GM18499 (cell line): ENCODE measurements at regions not wholly inside any gene's neighbourhood (a gene's known extent, or its start where the extent isn't known, plus 50 kb on each side); places are given as distances from the start of the nearest gene placed in this dataset.
"Not testable (repeated sequence)": the region's sequence is repeated elsewhere in the genome, so short reads cannot be mapped to it uniquely, and the experiment has no call there.

Experiments
- ATAC-seq: cut with Tn5 transposase; IDR thresholded peaks from one replicate; pipeline ENCODE4 v1.9.1; 2021; ENCODE audit warnings: moderate number of reproducible peaks; ENCODE audit not compliant: insufficient read depth, unreplicated experiment

GRCh38 chr10:25707976-25708671, 225.9 kb upstream of the MYO3A start:
- ATAC-seq: no peak

DNA sequence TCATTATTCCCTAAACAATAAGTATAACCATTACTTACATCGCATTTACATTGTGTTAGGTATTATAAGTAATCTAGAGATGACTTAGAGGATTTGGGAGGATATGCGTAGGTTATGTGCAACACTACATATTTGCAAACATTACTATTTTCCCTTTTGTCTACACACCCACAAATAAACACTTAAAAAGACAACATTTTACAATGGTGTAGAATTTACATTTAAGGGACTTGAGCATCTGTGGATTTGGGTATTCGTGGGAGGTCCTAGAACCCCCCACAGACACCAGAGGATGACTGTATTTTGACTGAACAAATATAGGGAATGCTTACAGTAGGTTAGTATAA, 220.2 kb upstream of the MYO3A start:
- ATAC-seq: no peak

DNA sequence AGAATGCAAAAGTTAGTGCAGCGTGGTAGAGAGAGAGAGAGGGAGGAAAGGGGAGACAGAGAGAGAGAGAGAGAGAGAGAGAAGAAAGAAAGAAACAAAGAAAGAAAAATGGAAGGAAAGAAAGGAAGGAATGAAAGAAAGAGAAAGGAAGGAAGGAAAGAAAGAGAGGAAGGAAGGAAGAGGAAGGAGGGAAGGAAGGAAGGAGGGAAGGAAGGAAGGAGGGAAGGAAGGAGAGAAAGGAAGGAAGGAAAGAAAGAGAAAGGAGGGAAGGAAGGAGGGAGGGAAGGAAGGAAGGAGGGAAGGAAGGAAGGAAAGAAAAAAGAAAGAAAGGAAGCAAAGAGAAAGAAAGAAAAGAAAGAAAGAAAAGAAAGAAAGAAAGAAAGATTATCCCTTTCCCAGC, 209.8 kb upstream of the MYO3A start:
- no peak for ATAC-seq

DNA sequence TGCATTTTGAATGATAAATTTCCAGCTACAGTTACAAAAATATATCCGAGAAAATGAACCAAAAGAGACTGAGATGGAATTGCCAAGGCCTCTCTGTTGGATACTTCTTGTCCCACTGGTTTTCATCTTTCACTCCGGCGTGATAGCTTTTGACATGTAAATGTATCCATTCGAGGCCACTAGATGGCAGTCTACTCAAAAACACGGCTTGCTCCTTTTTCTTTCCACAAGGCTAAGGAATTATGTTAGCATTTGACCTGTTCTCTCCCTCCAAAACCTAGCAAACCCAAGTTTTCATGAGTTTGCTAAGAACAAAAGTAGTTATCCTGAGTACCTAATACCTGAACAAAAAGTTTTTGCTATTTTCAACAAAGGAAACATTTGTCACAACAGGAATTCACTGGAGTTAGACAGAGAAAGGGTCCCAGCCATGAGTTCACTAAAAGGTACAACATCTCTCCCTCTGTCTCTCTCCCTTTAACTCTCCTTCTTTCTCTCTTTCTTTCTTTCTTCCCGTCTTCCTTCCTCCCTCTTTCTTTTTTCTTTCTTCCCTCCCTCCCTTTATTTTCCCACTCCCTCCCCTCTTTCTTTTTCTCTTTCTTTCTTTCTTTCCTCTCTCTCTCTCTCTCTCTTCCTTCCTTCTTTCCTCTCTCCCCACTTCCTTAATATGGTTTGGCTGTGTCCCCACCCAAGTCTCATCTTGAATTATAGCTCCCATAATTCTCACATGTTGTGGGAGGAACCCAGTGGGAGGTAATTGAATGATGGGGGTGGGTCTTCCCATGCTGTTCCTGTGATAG, 207.9 kb upstream of the MYO3A start:
- ATAC-seq: peak; percentile 57

GRCh38 chr10:25738776-25739175, 195.3 kb upstream of the MYO3A start:
- ATAC-seq: no peak

GRCh38 chr10:25743832-25744231, 190.2 kb upstream of the MYO3A start:
- no peak for ATAC-seq

DNA sequence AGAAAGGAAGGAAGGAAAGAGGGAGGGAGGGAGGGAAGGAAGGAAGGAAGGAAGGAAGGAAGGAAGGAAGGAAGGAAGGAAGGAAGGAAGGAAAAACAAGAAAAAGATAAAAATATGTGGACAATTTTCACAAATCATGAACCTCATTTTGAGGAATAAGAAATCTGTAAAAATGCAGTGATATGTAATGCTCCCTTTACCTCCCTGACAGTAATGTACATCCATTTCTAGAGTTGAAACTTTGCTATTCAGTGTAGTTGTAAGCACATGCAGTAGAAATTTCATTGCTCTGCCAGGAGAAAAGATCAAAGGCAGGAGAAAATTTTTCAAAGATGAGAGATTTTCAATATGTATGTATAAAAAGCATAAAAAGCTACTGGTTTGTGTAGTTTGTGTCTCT, 189.5 kb upstream of the MYO3A start:
- ATAC-seq: no peak

GRCh38 chr10:25745976-25746375, 188.1 kb upstream of the MYO3A start:
- ATAC-seq: no peak

GRCh38 chr10:25747084-25747483, 186.9 kb upstream of the MYO3A start:
- no peak for ATAC-seq

DNA sequence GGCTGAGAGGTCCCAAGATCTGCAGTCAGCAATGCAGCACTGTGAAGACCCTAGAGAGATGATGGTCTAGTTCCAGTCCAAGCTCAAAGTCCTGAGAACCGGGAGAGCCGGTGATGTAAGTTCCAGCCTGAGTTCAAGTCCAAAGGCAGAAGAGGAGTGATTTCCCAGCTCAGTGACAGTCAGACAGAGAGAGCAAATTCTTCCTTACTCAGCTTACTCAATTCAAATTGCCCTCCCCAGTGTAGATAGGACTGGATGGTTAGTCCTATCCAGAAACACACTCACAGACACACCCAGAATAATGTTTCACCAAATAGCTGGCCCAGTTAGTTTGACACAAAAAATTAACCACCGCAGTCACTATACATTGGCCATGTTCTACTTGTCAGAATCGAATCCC, 185.5 kb upstream of the MYO3A start:
- ATAC-seq: no peak

DNA sequence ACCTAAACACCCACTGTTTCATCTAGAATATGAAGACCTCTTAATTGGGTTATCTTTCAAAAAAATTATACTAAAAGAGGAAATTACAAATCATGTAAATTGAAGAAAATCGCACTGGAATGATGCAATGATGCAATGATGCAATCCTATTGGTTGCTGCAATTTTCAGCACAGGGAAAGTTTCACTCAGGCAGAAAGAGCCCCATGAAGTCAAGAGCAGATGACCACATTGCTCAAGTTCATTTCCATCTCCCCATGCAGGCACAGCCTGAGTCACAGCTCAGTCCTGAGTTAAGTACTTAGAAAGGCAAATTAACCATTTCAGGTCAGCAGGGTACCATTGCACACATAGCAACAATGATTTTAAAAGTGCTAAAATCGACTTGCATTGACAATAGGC, 180.3 kb upstream of the MYO3A start:
- ATAC-seq: no peak

GRCh38 chr10:25755874-25756273, 178.2 kb upstream of the MYO3A start:
- not testable (repeated sequence) for ATAC-seq

GRCh38 chr10:25756784-25757183, 177.2 kb upstream of the MYO3A start:
- ATAC-seq: no peak

DNA sequence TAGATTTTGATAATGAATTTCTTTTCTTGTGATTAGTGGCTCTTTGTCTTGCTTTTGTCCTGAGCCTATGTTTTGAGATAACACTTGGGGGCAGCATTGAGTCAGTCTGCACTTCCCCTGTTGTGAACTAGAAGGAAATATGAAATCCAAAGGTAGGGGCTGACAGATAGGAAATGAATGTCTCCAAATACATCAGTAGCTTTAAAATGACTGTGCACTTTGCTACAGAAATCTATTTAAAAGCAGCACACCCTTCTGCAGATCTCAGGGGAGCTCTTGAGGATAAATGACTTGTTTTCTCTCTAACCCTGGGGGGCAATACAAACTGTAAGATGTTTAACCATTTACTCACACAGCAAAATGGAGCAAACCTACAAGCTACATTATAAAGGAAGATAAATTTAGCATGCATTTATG, 176.0 kb upstream of the MYO3A start:
- ATAC-seq: no peak

GRCh38 chr10:25758511-25758910, 175.5 kb upstream of the MYO3A start:
- ATAC-seq: no peak

GRCh38 chr10:25761937-25762336, 172.1 kb upstream of the MYO3A start:
- ATAC-seq: no peak

GRCh38 chr10:25766213-25766612, 167.8 kb upstream of the MYO3A start:
- ATAC-seq: no peak

DNA sequence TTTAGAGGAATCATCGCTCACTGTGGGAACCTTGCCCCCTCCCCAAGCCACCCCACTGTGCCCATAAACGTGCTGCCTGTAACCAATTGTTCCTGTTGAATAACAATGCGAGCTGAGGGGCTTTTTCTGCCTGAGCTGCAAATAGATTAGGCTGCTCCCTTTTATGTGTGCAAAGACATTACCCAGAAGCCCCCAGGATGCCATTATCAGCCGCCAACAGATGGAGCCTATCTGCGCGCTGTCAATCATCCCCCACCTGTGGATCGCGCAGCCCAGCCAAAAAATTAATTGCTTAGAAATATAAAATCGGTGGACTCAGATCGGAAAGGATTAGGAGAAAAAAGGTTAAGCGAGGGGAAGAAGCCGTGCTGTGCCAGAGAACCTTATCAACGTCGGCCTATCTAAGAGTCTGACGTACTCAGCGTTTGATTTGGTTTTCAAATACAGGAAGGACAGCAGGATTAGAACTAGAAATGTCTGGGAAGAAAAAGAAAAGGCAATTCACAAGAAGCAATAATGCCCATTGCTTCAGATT, 167.3 kb upstream of the MYO3A start:
- no peak for ATAC-seq

- no peak for ATAC-seq
Measured at GRCh38 chr10:25768167-25768566, 165.9 kb upstream of the MYO3A start.

- no peak for ATAC-seq
Measured at GRCh38 chr10:25778646-25779045, 155.4 kb upstream of the MYO3A start.

GRCh38 chr10:25786161-25786560, 147.9 kb upstream of the MYO3A start:
- ATAC-seq: no peak

GRCh38 chr10:25786899-25787298, 147.1 kb upstream of the MYO3A start:
- ATAC-seq: no peak
